GM18873 (cell line): ENCODE measurements at regions not wholly inside any gene's neighbourhood (a gene's known extent, or its start where the extent isn't known, plus 50 kb on each side); places are given as distances from the start of the nearest gene placed in this dataset.
"Not testable (repeated sequence)": the region's sequence is repeated elsewhere in the genome, so short reads cannot be mapped to it uniquely, and the experiment has no call there.

Experiments used
- ATAC-seq: cut with Tn5 transposase; IDR thresholded peaks from one replicate; pipeline ENCODE4 v1.9.1; 2021; ENCODE audit warnings: mild to moderate bottlenecking, moderate library complexity, moderate number of reproducible peaks; ENCODE audit not compliant: unreplicated experiment, low FRiP score

GRCh38 chr1:94677087-94677486 is 135.5 kb upstream of the F3 start:
- no peak for ATAC-seq

DNA sequence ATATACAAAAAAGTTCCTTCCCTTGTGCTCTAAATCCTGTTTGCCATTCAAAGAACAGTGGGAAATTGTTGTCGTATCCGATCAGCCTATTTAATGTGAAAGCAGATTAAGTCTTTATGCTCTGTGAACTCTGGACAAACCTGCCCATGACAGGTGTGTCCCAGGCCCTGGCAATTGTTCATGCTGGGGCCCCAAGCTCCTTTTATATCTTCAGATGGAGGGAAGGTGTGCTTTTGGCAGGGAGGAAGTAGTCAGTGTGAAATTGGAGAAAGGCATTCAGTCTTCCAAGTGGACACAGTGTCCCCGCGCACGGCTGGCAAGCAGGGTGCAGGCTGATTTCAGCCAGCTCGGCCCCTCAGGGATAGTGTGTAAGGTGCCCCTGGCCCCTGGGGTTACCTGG is 135.1 kb upstream of the F3 start:
- no peak for ATAC-seq

DNA sequence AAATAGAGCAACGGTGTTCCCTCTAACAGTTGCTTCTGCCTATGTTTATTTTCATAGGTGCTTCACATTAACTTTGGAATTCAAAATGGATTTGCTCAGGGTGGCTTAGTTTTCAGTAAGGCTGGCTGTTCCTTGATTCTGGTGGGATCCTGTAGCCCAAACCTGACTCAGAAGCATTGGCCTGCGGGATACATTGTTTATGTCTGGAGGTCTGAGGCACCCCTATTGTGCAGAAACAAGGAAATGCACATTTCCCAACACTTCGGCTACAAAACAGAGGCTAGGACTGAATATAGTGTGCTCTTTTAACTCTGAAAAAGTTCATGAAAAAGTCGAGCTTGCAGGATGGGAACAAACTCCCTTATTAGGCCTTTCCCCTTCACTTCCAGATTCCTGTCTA is 133.8 kb upstream of the F3 start:
- no peak for ATAC-seq

- ATAC-seq: no peak
These were observed 133.3 kb upstream of the F3 start for GRCh38 chr1:94674876-94675275.

DNA sequence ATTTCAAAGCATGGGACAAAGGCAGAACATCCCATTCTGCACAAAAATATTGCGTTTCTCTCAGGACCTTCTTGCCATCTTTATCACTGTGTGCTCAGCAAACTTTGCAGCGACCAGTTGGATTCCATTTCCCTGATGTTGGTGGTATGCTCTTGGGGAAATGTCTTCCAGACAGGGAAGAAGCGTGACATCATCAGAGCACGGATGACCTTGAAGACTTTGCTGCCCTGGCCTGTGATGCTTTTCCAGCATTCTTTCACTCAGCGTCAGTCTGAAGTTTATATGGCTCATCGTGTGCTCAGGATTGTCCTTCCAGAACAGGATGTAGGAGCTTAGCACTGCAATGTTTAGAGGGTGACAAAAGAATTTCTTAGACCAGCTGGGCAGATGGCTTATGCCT is 131.4 kb upstream of the F3 start:
- no peak for ATAC-seq

DNA sequence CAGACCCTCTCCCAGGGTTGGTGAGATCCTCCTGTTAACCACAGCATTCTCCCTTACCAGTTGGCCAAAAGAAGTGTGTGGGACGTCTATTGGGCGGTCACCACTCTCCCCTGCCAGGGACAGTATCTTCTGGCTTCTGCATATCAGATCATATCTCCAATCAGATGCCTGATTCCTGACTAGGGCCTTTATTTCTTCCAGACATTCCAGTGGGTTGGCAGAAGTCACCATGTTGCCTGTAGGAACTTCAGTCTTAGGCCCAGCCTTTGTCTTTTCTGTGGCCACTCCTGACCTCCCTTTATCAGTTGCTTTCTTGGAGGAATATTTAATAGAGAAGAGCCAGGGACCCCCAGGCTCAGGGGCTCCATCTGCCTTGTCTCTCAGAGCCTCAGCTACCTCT is 130.4 kb upstream of the F3 start:
- ATAC-seq: no peak

GRCh38 chr1:94670273-94670672 is 128.7 kb upstream of the F3 start:
- ATAC-seq: no peak

GRCh38 chr1:94669198-94669597 is 127.6 kb upstream of the F3 start:
- ATAC-seq: no peak

DNA sequence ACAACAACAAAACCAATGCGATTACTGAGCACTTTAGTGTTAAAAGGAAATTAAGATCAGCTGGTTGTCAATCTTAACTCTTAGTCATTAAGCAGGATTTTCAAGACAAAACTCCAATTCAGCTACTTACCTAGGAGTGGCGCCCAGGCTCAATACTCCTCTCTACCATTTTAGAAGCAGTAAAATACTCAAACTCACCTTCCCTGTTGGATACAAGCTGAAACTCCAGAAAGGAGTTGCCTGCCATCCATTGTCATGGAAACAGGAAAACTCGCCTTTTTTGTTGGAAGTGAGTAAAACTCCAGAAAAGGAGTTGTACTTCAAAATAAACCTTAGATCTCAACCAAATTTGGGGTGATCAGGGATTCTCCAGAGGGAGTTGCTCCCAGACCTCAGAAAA is 127.0 kb upstream of the F3 start:
- ATAC-seq: no peak

GRCh38 chr1:94667818-94668217 is 126.3 kb upstream of the F3 start:
- ATAC-seq: no peak

DNA sequence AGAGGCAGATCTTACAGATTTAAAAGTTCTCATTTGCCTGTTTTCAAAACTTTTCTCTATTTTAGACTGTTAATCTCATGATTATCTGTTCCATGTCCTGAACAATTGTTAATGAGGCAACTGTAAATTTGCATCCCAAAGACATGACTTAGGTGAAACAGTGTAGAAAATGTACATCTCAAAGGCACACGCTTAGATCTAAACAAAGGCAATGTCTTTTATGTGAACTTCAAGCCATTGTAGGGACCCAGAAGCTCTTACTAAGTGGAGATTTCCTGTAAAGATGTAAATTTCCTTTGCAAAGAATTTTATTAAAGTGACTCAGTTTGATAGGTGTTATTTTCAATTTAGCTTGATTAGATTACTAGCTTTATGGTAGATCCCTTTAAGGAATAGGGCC is 125.2 kb upstream of the F3 start:
- ATAC-seq: no peak

DNA sequence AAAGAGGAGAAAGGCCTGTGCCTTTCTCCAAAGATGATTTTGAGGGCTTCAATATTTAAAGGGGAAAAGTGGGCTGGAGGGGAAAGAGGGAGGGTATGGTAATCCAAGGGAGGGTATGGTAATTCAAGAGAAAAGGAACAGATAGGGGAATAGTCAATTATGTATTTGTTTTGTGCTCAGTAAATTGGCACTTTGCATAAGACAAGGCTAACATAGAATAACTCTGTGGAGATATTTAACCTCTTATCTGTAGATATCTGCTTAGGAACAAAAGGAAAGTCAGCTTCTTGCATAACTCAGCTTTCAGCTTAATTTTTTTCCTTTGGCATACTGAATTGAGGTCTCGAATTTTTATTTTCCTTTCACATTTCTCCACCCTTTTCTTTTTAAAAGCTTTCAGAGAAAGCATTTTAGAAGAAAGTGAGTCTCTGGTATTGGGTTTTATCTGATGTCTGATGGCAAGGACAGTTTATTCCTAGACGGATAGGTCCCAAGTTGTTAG is 119.9 kb upstream of the F3 start:
- ATAC-seq: no peak

- no peak for ATAC-seq
These were observed 119.4 kb upstream of the F3 start for GRCh38 chr1:94660994-94661393.

DNA sequence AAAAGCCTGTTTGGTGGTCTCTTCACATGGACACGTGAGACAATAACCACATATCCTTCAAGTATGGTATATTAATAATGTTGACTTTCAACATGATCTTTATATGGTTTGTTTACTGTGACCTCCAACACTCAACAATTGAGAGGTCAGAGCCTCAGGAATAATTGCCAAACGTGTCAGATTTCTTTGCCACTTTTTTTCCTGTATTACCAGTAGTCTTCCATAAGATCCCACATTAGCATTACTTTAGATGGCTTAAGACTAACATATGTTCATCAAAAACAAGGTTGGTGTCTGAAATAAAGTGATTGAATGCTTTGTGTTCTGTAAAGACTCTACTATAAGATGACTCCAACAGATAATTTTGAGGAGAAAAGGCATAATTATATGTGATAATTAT is 118.7 kb upstream of the F3 start:
- no peak for ATAC-seq

DNA sequence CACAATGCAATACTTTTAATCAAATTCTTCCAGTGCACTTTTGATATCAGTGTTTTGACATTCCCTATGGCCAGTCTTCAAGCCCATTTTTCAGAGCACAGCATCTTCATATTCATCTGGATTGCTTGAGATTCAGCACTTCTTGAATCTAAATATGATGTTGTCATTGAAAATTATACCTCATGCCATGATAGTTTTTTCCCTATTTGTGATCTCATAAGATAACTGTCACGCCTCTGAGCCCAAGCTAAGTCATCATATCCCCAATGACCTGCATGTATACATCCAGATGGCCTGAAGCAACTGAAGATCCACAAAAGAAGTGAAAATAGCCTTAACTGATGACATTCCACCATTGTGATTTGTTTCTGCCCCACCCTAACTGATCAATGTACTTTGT is 117.6 kb upstream of the F3 start:
- ATAC-seq: not testable (repeated sequence)

GRCh38 chr1:94658221-94658620 is 116.7 kb upstream of the F3 start:
- ATAC-seq: no peak

DNA sequence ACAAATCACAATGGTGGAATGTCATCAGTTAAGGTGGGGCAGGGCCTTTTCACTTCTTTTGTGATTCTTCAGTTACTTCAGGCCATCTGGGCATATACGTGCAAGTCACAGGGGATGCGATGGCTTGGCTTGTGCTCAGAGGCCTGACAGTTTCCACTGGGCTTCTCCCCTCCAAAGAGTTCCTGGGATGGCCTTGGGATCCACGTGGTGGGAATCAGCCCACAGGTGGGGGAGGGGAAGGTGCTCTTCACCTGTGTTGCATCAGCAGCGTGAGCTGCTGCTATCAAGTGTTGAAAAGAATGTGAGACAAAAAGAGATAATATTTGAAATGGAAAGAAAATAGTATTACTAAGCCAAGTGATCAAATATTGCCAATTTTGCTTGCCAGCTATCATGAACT is 116.2 kb upstream of the F3 start:
- ATAC-seq: not testable (repeated sequence)

GRCh38 chr1:94656967-94657366 is 115.4 kb upstream of the F3 start:
- no peak for ATAC-seq

DNA sequence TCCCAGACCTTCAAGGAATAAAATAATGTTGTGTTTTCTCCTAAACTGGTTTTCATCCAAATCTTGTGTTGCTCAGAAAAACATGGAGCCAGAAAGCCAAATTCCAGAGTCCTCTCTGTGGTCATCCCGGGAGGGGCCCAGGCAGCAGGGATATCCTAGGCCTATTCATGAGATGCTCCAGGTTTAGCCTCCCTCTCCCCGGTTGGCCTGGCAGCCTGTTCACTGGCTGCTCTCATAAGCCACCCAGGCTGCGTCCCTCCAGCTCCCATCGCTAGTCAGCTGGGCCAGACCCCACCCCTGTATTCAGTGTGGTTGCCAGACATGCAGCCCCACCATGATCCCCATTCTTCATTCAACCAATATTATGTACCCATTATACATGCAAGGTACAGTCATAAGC is 113.4 kb upstream of the F3 start:
- no peak for ATAC-seq

DNA sequence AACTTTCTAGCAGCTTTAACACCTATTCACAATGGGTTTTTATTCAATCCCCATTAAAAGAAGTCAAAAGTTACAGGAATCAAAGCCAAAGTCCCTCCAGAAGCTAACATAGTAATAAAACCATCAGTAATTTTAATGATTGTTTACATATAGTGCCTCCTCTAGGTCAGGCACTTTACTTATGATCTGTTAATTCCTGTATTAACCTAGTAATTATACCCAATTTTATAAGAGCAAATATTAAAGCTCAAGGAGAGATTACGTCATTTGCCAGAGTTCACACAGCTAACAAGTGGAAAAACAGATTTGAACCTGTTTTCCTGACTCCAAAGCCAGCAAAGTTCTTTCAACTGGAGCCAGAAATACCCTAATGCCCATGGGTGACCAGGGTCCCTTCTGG is 112.9 kb upstream of the F3 start:
- no peak for ATAC-seq

GRCh38 chr1:94654031-94654430 is 112.5 kb upstream of the F3 start:
- no peak for ATAC-seq

DNA sequence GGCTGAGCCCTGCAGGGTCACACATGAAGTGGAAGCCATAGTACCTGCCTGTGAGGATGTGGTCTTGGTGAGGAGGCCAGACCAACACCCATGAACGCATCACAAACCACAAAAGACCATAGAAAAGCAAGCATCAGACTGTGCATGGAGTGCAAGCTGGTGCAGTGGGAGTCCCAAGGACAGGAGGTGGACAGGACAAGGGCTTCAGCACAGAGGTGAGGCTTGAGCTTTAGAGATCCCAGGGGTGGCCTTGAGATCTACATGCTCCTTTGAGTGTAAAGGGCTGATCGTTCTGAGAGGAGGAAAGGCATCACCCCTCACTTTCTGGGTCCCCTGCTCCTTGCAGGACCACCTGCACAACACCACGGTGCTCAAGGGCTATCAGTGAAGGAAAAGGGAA is 111.9 kb upstream of the F3 start:
- ATAC-seq: no peak

DNA sequence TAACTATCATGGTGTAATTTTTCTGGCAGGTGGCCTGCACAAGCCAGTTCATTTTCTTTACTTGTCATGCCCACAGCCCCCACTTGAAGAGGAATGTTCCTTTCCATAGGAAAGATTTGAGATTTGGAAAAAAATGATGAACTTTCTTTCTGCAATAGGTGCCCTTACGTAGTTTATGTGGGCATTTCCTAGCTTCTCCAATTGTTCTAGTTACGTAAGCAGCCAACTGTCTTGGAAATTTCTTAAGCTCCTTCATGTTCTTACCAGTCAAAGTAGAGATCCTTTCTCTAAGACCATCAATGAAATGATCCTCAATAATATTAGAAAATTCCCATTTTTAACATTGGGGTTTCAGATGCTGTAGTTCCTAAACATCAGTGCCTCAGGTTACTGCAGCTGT is 109.5 kb upstream of the F3 start:
- ATAC-seq: no peak
